Mesothelial cell of epicardium (in vitro differentiated cells): ENCODE measurements at regions not wholly inside any gene's neighbourhood (a gene's known extent, or its start where the extent isn't known, plus 50 kb on each side); places are given as distances from the start of the nearest gene placed in this dataset.
"Not testable (repeated sequence)": the region's sequence is repeated elsewhere in the genome, so short reads cannot be mapped to it uniquely, and the experiment has no call there.

Source experiments
- DNase-seq, 2 experiments: peaks; one replicate each; pipeline ENCODE4 v3.0.0; 2021; ENCODE audit warnings: low spot score in 2 of 2; ENCODE audit not compliant: unreplicated experiment in 2 of 2
- H3K27ac Mint-ChIP-seq: 2 replicates; pipeline ENCODE4 v1.8.0; 2021; ENCODE audit warnings: mixed read lengths
- H3K27me3 Mint-ChIP-seq: 2 replicates; pipeline ENCODE4 v1.8.0; 2021; ENCODE audit warnings: low read depth, mixed read lengths
- H3K36me3 Mint-ChIP-seq: 2 replicates; pipeline ENCODE4 v1.8.0; 2021; ENCODE audit warnings: mixed read lengths
- H3K4me1 Mint-ChIP-seq: 2 replicates; pipeline ENCODE4 v1.8.0; 2021; ENCODE audit warnings: mixed read lengths
- H3K4me3 Mint-ChIP-seq: 2 replicates; pipeline ENCODE4 v1.8.0; 2021; ENCODE audit warnings: mild to moderate bottlenecking, moderate library complexity, mixed read lengths
- H3K9me3 Mint-ChIP-seq: 2 replicates; pipeline ENCODE4 v1.8.0; 2021; ENCODE audit warnings: mixed read lengths
- TF ChIP-seq, protein P1 (sequence below): fragments of 200-600 bp; sonication (generic); IDR thresholded peaks from one replicate; pipeline ENCODE4 v1.5.0; 2021; ENCODE audit warnings: antibody characterized with exemption; ENCODE audit not compliant: unreplicated experiment

DNA sequence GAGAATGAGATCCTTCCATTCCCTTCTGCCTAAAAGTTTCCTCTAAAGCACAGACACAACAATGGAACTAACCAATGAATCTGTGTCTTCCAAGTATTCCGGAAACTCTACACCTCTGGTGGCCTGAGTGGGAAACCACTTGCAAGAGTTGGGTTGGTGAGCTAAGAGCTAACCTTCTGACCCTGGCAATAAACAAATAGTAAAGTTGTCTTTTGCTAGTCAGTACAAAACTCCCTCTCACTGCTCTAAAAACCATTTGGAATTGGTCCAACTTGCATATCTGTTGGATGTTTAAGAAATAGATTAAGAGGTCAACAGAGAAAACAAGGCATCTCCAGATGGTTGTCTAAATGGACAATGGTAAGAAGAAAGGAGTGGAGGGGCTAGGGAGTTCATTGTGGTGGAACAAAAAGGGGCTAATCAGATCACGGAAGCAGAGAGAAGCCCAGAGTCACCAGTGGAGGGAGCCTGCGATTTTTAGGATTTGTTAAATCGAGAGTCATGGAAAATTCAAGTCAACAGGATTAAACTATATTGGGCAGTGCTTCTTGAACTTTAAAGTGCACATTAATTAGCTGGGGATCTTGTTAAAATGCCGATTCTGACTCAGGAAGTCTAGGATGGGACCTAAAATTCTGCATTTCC, 192.3 kb downstream of the EVX1 start:
- TF ChIP-seq, protein P1, sequence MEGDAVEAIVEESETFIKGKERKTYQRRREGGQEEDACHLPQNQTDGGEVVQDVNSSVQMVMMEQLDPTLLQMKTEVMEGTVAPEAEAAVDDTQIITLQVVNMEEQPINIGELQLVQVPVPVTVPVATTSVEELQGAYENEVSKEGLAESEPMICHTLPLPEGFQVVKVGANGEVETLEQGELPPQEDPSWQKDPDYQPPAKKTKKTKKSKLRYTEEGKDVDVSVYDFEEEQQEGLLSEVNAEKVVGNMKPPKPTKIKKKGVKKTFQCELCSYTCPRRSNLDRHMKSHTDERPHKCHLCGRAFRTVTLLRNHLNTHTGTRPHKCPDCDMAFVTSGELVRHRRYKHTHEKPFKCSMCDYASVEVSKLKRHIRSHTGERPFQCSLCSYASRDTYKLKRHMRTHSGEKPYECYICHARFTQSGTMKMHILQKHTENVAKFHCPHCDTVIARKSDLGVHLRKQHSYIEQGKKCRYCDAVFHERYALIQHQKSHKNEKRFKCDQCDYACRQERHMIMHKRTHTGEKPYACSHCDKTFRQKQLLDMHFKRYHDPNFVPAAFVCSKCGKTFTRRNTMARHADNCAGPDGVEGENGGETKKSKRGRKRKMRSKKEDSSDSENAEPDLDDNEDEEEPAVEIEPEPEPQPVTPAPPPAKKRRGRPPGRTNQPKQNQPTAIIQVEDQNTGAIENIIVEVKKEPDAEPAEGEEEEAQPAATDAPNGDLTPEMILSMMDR, result no peak
- Mint-ChIP-seq H3K4me3 (no peak overlapping the region), H3K4me1 (peaks cover 16% of the 10 kb centered on the region), H3K27ac (peak overlapping the region; percentile 60), H3K27me3 (no peaks in the 10 kb centered on the region), H3K36me3 (no peaks in the 10 kb centered on the region), H3K9me3 (no peaks in the 10 kb centered on the region)
- DNase-seq, result no peak

- Mint-ChIP-seq H3K9me3 (no peaks in the 10 kb centered on the region), H3K27ac (no peak overlapping the region), H3K27me3 (no peaks in the 10 kb centered on the region), H3K4me1 (peaks cover 16% of the 10 kb centered on the region), H3K36me3 (no peaks in the 10 kb centered on the region), H3K4me3 (no peak overlapping the region)
- DNase-seq, result no peak
- TF ChIP-seq, protein P1, result no peak
Observed at GRCh38 chr7:27435461-27435860, 192.9 kb downstream of the EVX1 start.

GRCh38 chr7:27438881-27439589, 196.4 kb downstream of the EVX1 start:
- no peak for DNase-seq
- H3K27ac Mint-ChIP-seq, result no peak overlapping the region
- H3K27me3 Mint-ChIP-seq, result no peaks in the 10 kb centered on the region
- H3K4me3 Mint-ChIP-seq, result no peak overlapping the region
- no peaks in the 10 kb centered on the region for H3K9me3 Mint-ChIP-seq
- peaks cover 13% of the 10 kb centered on the region for H3K4me1 Mint-ChIP-seq
- no peaks in the 10 kb centered on the region for H3K36me3 Mint-ChIP-seq
- TF ChIP-seq, protein P1, result no peak

- Mint-ChIP-seq H3K27ac (no peak overlapping the region), H3K9me3 (peaks cover 4% of the 10 kb centered on the region), H3K27me3 (no peaks in the 10 kb centered on the region), H3K36me3 (no peaks in the 10 kb centered on the region), H3K4me1 (peaks cover under 1% of the 10 kb centered on the region), H3K4me3 (no peak overlapping the region)
- no peak for DNase-seq
- TF ChIP-seq, protein P1, result no peak
Observed at GRCh38 chr7:27442455-27442854, 199.9 kb downstream of the EVX1 start.

- not testable (repeated sequence) for H3K4me1 Mint-ChIP-seq, H3K36me3 Mint-ChIP-seq, H3K27me3 Mint-ChIP-seq, H3K4me3 Mint-ChIP-seq, DNase-seq, H3K27ac Mint-ChIP-seq
- H3K9me3 Mint-ChIP-seq, result peaks cover 11% of the 10 kb centered on the region
Observed at GRCh38 chr7:27449046-27449445, 206.4 kb downstream of the EVX1 start.

DNA sequence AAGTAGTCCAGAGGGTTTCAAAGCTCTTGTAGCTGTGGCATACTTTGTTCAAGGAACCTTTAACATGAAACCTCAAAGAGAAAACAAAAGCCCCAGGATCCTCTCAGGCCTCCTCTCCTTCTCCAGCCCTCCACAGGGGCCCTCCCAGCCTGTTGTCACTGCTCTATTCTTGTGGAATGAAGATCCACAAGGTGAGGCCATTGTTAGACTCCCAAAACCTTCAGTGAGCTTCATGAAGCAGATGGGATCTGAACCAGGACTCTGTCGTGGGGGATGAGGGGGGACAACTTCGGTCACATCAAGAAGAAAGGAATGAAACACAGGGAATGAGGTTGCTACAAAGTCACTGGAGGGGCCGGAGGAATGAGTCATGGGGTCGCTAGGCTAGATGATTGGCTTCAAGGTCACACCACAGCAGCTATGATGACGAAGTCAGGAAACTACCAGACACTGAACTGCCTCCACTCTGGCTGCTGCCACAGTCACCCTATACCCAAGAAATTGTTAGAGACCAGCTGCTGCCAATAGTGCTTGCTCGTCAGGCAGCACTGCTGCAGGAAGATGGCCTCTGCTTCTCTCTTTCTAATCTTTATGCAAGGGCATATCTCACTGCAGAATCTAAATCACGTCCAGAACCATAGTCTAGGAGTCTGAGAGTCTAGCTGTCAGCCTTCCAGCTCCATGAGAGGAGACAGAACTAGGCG, 208.8 kb downstream of the HIBADH start:
- no peak for DNase-seq
- Mint-ChIP-seq H3K36me3 (no peaks in the 10 kb centered on the region), H3K4me1 (peaks cover 9% of the 10 kb centered on the region), H3K9me3 (no peaks in the 10 kb centered on the region), H3K4me3 (no peak overlapping the region), H3K27ac (no peak overlapping the region), H3K27me3 (no peaks in the 10 kb centered on the region)
- TF ChIP-seq, protein P1, result no peak

GRCh38 chr7:27457120-27457519, 205.6 kb downstream of the HIBADH start:
- H3K9me3 Mint-ChIP-seq, H3K36me3 Mint-ChIP-seq, H3K27me3 Mint-ChIP-seq, H3K27ac Mint-ChIP-seq, H3K4me3 Mint-ChIP-seq, H3K4me1 Mint-ChIP-seq, DNase-seq: not testable (repeated sequence)

DNA sequence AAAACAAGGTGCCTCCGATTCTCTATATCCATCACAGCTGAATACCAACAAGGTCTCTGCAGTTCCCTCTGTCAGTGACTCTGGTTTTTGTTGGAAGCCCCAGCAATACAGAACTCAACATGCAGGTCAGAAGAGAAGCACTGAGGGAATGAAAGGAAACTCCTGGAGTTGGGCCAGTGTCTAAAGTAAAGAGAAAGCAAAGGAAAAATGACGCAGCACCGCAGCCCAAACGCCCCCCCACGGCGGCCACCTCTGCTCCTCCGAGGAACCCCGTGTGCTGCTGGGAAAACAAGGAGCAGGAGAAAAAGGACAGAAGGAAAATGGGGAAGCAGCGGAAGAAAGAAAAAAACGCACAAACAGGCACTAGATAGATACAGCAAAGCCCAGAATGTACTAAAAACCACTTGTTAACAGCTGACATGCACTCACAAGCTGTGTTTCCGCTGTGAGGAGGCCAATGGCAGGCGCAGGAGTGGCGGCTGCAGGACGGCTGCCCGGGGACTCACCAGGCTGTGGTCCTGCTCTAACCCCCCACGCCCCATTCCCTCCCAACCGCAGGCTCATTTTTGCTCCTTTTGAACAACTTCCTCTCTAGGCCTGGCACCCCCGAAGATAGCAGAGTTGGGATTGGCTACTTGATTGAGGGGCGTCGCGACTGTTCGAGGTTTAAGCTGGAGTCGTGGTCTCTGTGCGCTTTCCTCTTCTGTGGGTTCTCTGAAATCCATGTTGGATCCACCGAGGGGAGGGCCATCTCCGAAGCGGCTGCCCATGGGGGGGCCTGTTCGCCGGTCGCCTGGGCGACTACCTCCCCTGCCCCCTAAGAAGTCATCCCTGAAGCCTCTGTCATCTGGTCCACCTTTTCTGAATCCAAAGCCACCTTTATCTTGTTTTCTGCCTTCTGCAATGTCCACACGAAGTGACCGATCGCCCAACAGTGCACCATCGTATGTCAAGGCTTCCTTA, 204.8 kb downstream of the HIBADH start:
- DNase-seq, H3K9me3 Mint-ChIP-seq, H3K36me3 Mint-ChIP-seq, H3K4me1 Mint-ChIP-seq, H3K4me3 Mint-ChIP-seq, H3K27me3 Mint-ChIP-seq: not testable (repeated sequence)
- peak overlapping the region; percentile 12 for H3K27ac Mint-ChIP-seq
